H1 (cell line): ENCODE measurements at regions not wholly inside any gene's neighbourhood (a gene's known extent, or its start where the extent isn't known, plus 50 kb on each side); places are given as distances from the start of the nearest gene placed in this dataset.

Experiments
- BACH1 ChIP-seq: IDR thresholded peaks from 2 replicates; pipeline ENCODE4 v1.6.1; 2012; ENCODE audit warnings: low read length, improper control_type of control experiment
- EGR1 ChIP-seq: IDR thresholded peaks from 2 replicates; pipeline ENCODE4 v1.6.1; 2011; ENCODE audit warnings: low read depth, low read length, borderline replicate concordance
- NRF1 ChIP-seq: IDR thresholded peaks from 2 replicates; pipeline ENCODE4 v1.6.1; 2011; ENCODE audit warnings: mild to moderate bottlenecking, low read depth, low read length, improper control_type of control experiment
- SUZ12 ChIP-seq: fragments of 200-600 bp; sonication (generic); IDR thresholded peaks from 2 replicates; pipeline ENCODE4 v1.6.1; 2012; ENCODE audit warnings: mild to moderate bottlenecking, inconsistent platforms, low read length, moderate library complexity, mixed read lengths

DNA sequence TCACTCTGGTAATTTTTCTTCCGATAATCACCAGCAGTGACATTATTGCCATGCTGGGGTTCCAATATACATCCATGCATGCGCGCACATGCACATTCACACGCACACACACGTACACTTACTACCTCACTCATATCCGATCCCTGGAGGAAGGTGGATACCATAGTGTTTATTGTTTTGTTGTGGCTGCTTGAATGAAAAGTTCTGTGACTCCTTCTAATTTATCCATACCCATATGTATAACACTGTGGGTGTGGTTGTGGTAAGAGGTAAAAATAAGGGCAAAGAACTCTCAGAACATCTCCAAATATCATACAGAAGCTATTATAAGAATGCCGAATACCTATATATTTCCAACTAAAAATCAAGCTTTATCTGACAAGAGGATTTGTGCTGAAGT lies 407.8 kb upstream of the PODXL start (continued):
- no peak for TF ChIP-seq SUZ12
- TF ChIP-seq BACH1 = no peak
- no peak for TF ChIP-seq NRF1
- no peak for TF ChIP-seq EGR1
